Right lobe of liver (tissue), 6 donors: ENCODE measurements at regions not wholly inside any gene's neighbourhood (a gene's known extent, or its start where the extent isn't known, plus 50 kb on each side); places are given as distances from the start of the nearest gene placed in this dataset.
"Not testable (repeated sequence)": the region's sequence is repeated elsewhere in the genome, so short reads cannot be mapped to it uniquely, and the experiment has no call there.

Experiments
- ATAC-seq, 4 donors: fragments of 200-7000 bp; cut with Tn5 transposase; one replicate each; pipeline ENCODE4 v1.9.1; 2020; ENCODE audit warnings: mild to moderate bottlenecking in 4 of 4, moderate library complexity in 4 of 4
- DNase-seq, 3 donors: peaks; one replicate each; pipeline ENCODE4 v3.0.0-alpha.2; 2020
- H3K27ac ChIP-seq, 3 donors: fragments of 200-600 bp; one replicate each; pipeline ENCODE4 v1.8.0; 2022
- H3K27me3 ChIP-seq, 2 donors: fragments of 200-600 bp; one replicate each; pipeline ENCODE4 v1.8.0; 2022
- H3K36me3 ChIP-seq, 4 donors: fragments of 200-600 bp; sonication (generic) in 1 of 4; one replicate each; pipeline versions ENCODE4 v1.5.1 to v1.8.0; 2017 to 2022; ENCODE audit warnings: control low read depth in 1 of 4
- H3K4me1 ChIP-seq, 4 donors: fragments of 200-600 bp; sonication (generic) in 1 of 4; one replicate each; pipeline versions ENCODE4 v1.5.1 to v1.8.0; 2017 to 2022; ENCODE audit warnings: control low read depth in 1 of 4
- H3K4me3 ChIP-seq, 3 donors: fragments of 200-600 bp; one replicate each; pipeline ENCODE4 v1.8.0; 2022
- H3K9me3 ChIP-seq, 4 donors: fragments of 200-600 bp; sonication (generic) in 1 of 4; one replicate each; pipeline versions ENCODE4 v1.5.1 to v1.8.0; 2017 to 2022; ENCODE audit warnings: control low read depth in 1 of 4
- CTCF ChIP-seq, 4 donors: fragments of 200-600 bp in 3 of 4; fragments of 450-650 bp in 1 of 4; IDR thresholded peaks; one replicate each; pipeline versions ENCODE4 v1.5.1 to v1.8.0; 2016 to 2022; ENCODE audit warnings: antibody characterized with exemption in 4 of 4, mild to moderate bottlenecking in 2 of 4
- POLR2A ChIP-seq: fragments of 450-650 bp; IDR thresholded peaks from one replicate; pipeline ENCODE4 v1.6.1; 2017; ENCODE audit warnings: antibody characterized with exemption, mild to moderate bottlenecking
- WGBS: methylation state at CpG from one replicate; pipeline ENCODE4 v1.1.6; 2018; ENCODE audit warnings: low coverage, low lambda C conversion rate; ENCODE audit not compliant: insufficient coverage; ENCODE audit errors: missing lambda C conversion rate; 5-methylcytosine and 5-hydroxymethylcytosine counted together
- intact Hi-C, 2 donors: fragments of 100-400 bp; cut with DNase I; formaldehyde crosslinking; loops; one replicate each; pipeline versions ENCODE4 v1.11.2 to v1.14.1; 2022
- donor health status: DM: no; HTN: yes; CAD: no.
- donor health status: DM: no; HTN: no; CAD: no.
- donor health status: DM: no; HTN: no; CAD: no.
- donor health status: DM: no; HTN: yes; CAD: no.
- donor health status: DM: no; HTN: yes; CAD: no.

GRCh38 chr6:4360920-4361319 is 225.5 kb upstream of the ECI2 start:
- no peaks in the 10 kb centered on the region for H3K27me3 ChIP-seq
- H3K4me3 ChIP-seq = no peak overlapping the region
- no peak overlapping the region for H3K27ac ChIP-seq
- TF ChIP-seq POLR2A = no peak
- TF ChIP-seq CTCF (IDR thresholded peaks at IDR 0.05) = no peak
- no peaks in the 10 kb centered on the region for H3K36me3 ChIP-seq
- peaks cover 0 to 6% (median 0%) of the 10 kb centered on the region in 4 donors for H3K4me1 ChIP-seq
- DNase-seq (no peak), ATAC-seq (no peak)
- WGBS = 74% methylated on average over 3 of the region's 6 CpGs
- intact Hi-C loops = no loop called here
- no peaks in the 10 kb centered on the region for H3K9me3 ChIP-seq

GRCh38 chr6:4359108-4359730 is 223.8 kb upstream of the ECI2 start:
- TF ChIP-seq CTCF (IDR thresholded peaks at IDR 0.05) = no peak
- ATAC-seq = peak in 1 of 4 donors; percentile 17

GRCh38 chr6:4358414-4359107 is 223.2 kb upstream of the ECI2 start:
- H3K9me3 ChIP-seq = no peaks in the 10 kb centered on the region
- no peaks in the 10 kb centered on the region for H3K27me3 ChIP-seq
- no peak overlapping the region for H3K4me3 ChIP-seq
- H3K36me3 ChIP-seq = no peaks in the 10 kb centered on the region
- H3K4me1 ChIP-seq = peaks cover 0 to 2% (median 0%) of the 10 kb centered on the region in 4 donors
- H3K27ac ChIP-seq = peak overlapping the region in 1 of 3 donors; percentile 48
- peak; percentile 51 to 82 (median 75) for DNase-seq
- WGBS = 31% methylated on average over 7 of the region's 13 CpGs
- intact Hi-C loops = no loop called here
- TF ChIP-seq CTCF (IDR thresholded peaks at IDR 0.05) (no peak), POLR2A (no peak)
- ATAC-seq = peak; percentile 45 to 92 (median 74)

More at GRCh38 chr6:4359108-4359730, 223.8 kb upstream of the ECI2 start:
- no peak overlapping the region for H3K4me3 ChIP-seq
- no peaks in the 10 kb centered on the region for H3K27me3 ChIP-seq
- no peaks in the 10 kb centered on the region for H3K36me3 ChIP-seq
- peak overlapping the region in 1 of 3 donors; percentile 48 for H3K27ac ChIP-seq
- WGBS = 75% methylated on average over 4 of the region's 7 CpGs
- DNase-seq = no peak
- intact Hi-C loops = no loop called here
- no peaks in the 10 kb centered on the region for H3K9me3 ChIP-seq
- H3K4me1 ChIP-seq = peaks cover 0 to 6% (median 0%) of the 10 kb centered on the region in 4 donors

- H3K4me1 ChIP-seq, H3K36me3 ChIP-seq, H3K27me3 ChIP-seq, DNase-seq, H3K4me3 ChIP-seq, H3K27ac ChIP-seq, ATAC-seq, H3K9me3 ChIP-seq, intact Hi-C loops: not testable (repeated sequence)
- WGBS = 76% methylated on average over 3 of the region's 3 CpGs
Measured at GRCh38 chr6:4357660-4358152, 222.3 kb upstream of the ECI2 start.
